K562 (cell line): ENCODE measurements at regions not wholly inside any gene's neighbourhood (a gene's known extent, or its start where the extent isn't known, plus 50 kb on each side); places are given as distances from the start of the nearest gene placed in this dataset.

Source experiments
- ATAC-seq: fragments of 200-7000 bp; cut with Tn5 transposase; 3 replicates; pipeline ENCODE4 v1.9.1; 2020; ENCODE audit warnings: moderate library complexity
- BruUV-seq: library from RNA; stranded (reverse); fragments of 400-500 nt; replicated peaks from 2 replicates; lab custom pipeline; 2021; lab: Mats Ljungman, UMichigan
- CTCF ChIA-PET: fragments of 300-600 bp; formaldehyde crosslinking; extraction: SDS; loops from one replicate; lab custom pipeline; 2021; ENCODE audit warnings: low intra/inter-chr PET ratio; lab: Yijun Ruan, JAX
- POLR2A ChIA-PET: fragments of 300-600, 350-650 bp; sonication (Branson Sonifier 250); formaldehyde crosslinking; extraction: SDS; loops from one replicate; lab custom pipeline; 2021; ENCODE audit warnings: antibody characterized with exemption, inconsistent platforms; lab: Yijun Ruan, JAX
- DNase-seq, 4 experiments: peaks; one replicate each; pipeline versions ENCODE4 v3.0.0 to v3.0.0-alpha.2; 2011 to 2018; ENCODE audit warnings: low spot score in 3 of 4, mixed read lengths in 3 of 4; ENCODE audit errors: extremely low read depth in 1 of 4
- FAIRE-seq: peaks from 2 replicates; lab custom pipeline; 2011; peaks lifted over from hg19 to GRCh38; lab: Jason Lieb, UNC
- H2AFZ ChIP-seq: 2 replicates; pipeline ENCODE4 v1.6.0; 2011; ENCODE audit warnings: low read depth, low read length, control low read depth, inconsistent platforms
- H3K27ac ChIP-seq: fragments of 200-600 bp; 3 replicates; pipeline ENCODE4 v1.8.0; 2011; ENCODE audit warnings: low read depth, mild to moderate bottlenecking, control low read depth, inconsistent platforms, low read length, moderate library complexity, mixed read lengths; ENCODE audit errors: extremely low read depth
- H3K27me3 ChIP-seq, 2 experiments: fragments of 300-600 bp in 1 of 2; 2 replicates in 1 of 2; 3 replicates in 1 of 2; pipeline versions ENCODE4 v1.6.0 to v1.8.0; 2011; ENCODE audit warnings: inconsistent platforms in 2 of 2, low read length in 2 of 2, mild to moderate bottlenecking in 1 of 2, mixed read lengths in 1 of 2, moderate library complexity in 1 of 2; ENCODE audit not compliant: control insufficient read depth in 2 of 2, insufficient read depth in 2 of 2
- H3K36me3 ChIP-seq: fragments of 300-600 bp; 3 replicates; pipeline ENCODE4 v1.8.0; 2011; ENCODE audit warnings: mild to moderate bottlenecking, low read length, inconsistent platforms; ENCODE audit not compliant: control insufficient read depth, insufficient read depth
- H3K4me1 ChIP-seq, 2 experiments: fragments of 200-600 bp in 1 of 2; replicated peaks in 1 of 2; 2 replicates in 1 of 2; 3 replicates in 1 of 2; pipeline versions ENCODE4 v1.5.1 to v1.8.0; 2011; ENCODE audit warnings: inconsistent platforms in 2 of 2, low read length in 2 of 2, mild to moderate bottlenecking in 1 of 2, mixed read lengths in 1 of 2, moderate library complexity in 1 of 2; ENCODE audit not compliant: control insufficient read depth in 2 of 2, insufficient read depth in 2 of 2
- H3K4me2 ChIP-seq: 2 replicates; pipeline ENCODE4 v1.6.1; 2011; ENCODE audit warnings: low read length, control low read depth, inconsistent platforms, mixed read lengths; ENCODE audit not compliant: insufficient read depth
- H3K4me3 ChIP-seq: fragments of 200-600 bp; sonication (generic), shearing (Covaris generic); 2 replicates; pipeline ENCODE4 v1.5.1; 2016; ENCODE audit warnings: control low read depth, inconsistent platforms
- H3K79me2 ChIP-seq: fragments of 200-600 bp; 3 replicates; pipeline ENCODE4 v1.8.0; 2011; ENCODE audit warnings: low read length, inconsistent platforms; ENCODE audit not compliant: control insufficient read depth, insufficient read depth
- H3K9ac ChIP-seq, 2 experiments: 2 replicates each; pipeline versions ENCODE4 v1.6.0 to v1.6.1; 2011; ENCODE audit warnings: low read depth in 2 of 2, low read length in 2 of 2, control low read depth in 1 of 2, inconsistent platforms in 1 of 2, mild to moderate bottlenecking in 1 of 2, mixed read lengths in 1 of 2; ENCODE audit not compliant: insufficient read depth in 1 of 2
- H3K9me1 ChIP-seq: one replicate; pipeline ENCODE4 v1.6.0; 2011; ENCODE audit warnings: inconsistent platforms, mild to moderate bottlenecking, low read length, moderate library complexity; ENCODE audit not compliant: control insufficient read depth, insufficient read depth
- H3K9me3 ChIP-seq: replicated peaks from 2 replicates; pipeline ENCODE4 v1.5.1; 2011; ENCODE audit warnings: low read depth, low read length, inconsistent platforms; ENCODE audit not compliant: control insufficient read depth, insufficient read depth
- H4K20me1 ChIP-seq: replicated peaks from 2 replicates; pipeline ENCODE4 v1.6.1; 2011; ENCODE audit warnings: low read length, inconsistent platforms, mixed read lengths; ENCODE audit not compliant: control insufficient read depth, insufficient read depth
- MECOM ChIP-seq: fragments of 250-450 bp; sonication (Bioruptor Pico); IDR thresholded peaks from 2 replicates; pipeline ENCODE4 v1.8.0; 2022; ENCODE audit warnings: inconsistent platforms
- POLR2AphosphoS2 ChIP-seq: IDR thresholded peaks from 2 replicates; pipeline ENCODE4 v1.6.1; 2012; ENCODE audit warnings: low read length, improper control_type of control experiment
- U2AF2 ChIP-seq: fragments of 200-400 bp; formaldehyde crosslinking; optimal IDR thresholded peaks from 2 replicates; pipeline ENCODE3; 2017; ENCODE audit warnings: low read depth, mild to moderate bottlenecking, low read length
- ZBTB26 ChIP-seq: fragments of 450-650 bp; formaldehyde crosslinking; IDR thresholded peaks from 2 replicates; pipeline ENCODE4 v1.4.0; 2022; ENCODE audit warnings: missing genetic modification characterization
- WGBS: fragments of 100-300 bp; shearing (Covaris generic); methylation state at CpG from one replicate; pipeline ENCODE4 v1.1.6; 2016; ENCODE audit warnings: low coverage, mixed read lengths; ENCODE audit not compliant: insufficient coverage; ENCODE audit errors: missing lambda C conversion rate; 5-methylcytosine and 5-hydroxymethylcytosine counted together
- in situ Hi-C: fragments of 300-500 bp; cut with MboI; formaldehyde crosslinking; loops from 4 replicates; pipeline ENCODE4 v1.15.0; 2018; ENCODE audit warnings: inconsistent platforms, mixed read lengths
- intact Hi-C: fragments of 100-400 bp; cut with micrococcal nuclease; formaldehyde crosslinking; loops from 2 replicates; pipeline ENCODE4 v1.14.2; 2022
- TF ChIP-seq, protein P1 (sequence below): sonication (generic); IDR thresholded peaks from 2 replicates; pipeline ENCODE4 v1.6.1; 2016

- H3K27ac ChIP-seq, result no peak overlapping the region
- H3K9me3 ChIP-seq, result no peaks in the 10 kb centered on the region
- TF ChIP-seq, protein P1, sequence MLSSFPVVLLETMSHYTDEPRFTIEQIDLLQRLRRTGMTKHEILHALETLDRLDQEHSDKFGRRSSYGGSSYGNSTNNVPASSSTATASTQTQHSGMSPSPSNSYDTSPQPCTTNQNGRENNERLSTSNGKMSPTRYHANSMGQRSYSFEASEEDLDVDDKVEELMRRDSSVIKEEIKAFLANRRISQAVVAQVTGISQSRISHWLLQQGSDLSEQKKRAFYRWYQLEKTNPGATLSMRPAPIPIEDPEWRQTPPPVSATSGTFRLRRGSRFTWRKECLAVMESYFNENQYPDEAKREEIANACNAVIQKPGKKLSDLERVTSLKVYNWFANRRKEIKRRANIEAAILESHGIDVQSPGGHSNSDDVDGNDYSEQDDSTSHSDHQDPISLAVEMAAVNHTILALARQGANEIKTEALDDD, result no peak
- TF ChIP-seq U2AF2, result no peak
- no peaks in the 10 kb centered on the region for H3K36me3 ChIP-seq
- no peak overlapping the region for H3K4me3 ChIP-seq
- no peak overlapping the region for H2AFZ ChIP-seq
- ATAC-seq, result no peak
- no peaks in the 10 kb centered on the region for H3K79me2 ChIP-seq
- in situ Hi-C loops (no loop called here), intact Hi-C loops (no loop called here)
- no TSS peak for BruUV-seq
- 7% methylated on average over 7 of the region's 7 CpGs for WGBS
- no peaks in the 10 kb centered on the region for H3K4me1 ChIP-seq
- H3K27me3 ChIP-seq, result no peaks in the 10 kb centered on the region
- no peaks in the 10 kb centered on the region for H3K9me1 ChIP-seq
- CTCF ChIA-PET, result no interaction called here
- POLR2A ChIA-PET, result no interaction called here
- FAIRE-seq, result no peak
- H3K9ac ChIP-seq, result no peak overlapping the region
- H4K20me1 ChIP-seq, result no peaks in the 10 kb centered on the region
- H3K4me2 ChIP-seq, result no peak overlapping the region
- DNase-seq, result no peak
Observed at GRCh38 chr5:165138236-165138635, 1632.8 kb downstream of the MAT2B start.

- POLR2A ChIA-PET, result no interaction called here
- Histone ChIP-seq H3K27me3 (no peaks in the 10 kb centered on the region), H3K9ac (no peak overlapping the region), H3K4me1 (no peaks in the 10 kb centered on the region), H3K36me3 (no peaks in the 10 kb centered on the region), H2AFZ (no peak overlapping the region), H3K79me2 (no peaks in the 10 kb centered on the region), H3K27ac (no peak overlapping the region), H3K4me2 (no peak overlapping the region), H3K9me3 (no peaks in the 10 kb centered on the region), H4K20me1 (no peaks in the 10 kb centered on the region)
- in situ Hi-C loops (no loop called here), intact Hi-C loops (no loop called here)
- DNase-seq (no peak), ATAC-seq (no peak), FAIRE-seq (no peak)
- WGBS, result 2% methylated on average over 3 of the region's 3 CpGs
- BruUV-seq, result no TSS peak
- CTCF ChIA-PET, result no interaction called here
- TF ChIP-seq ZBTB26 (CRISPR knock-in tag), result no peak
- no peak for TF ChIP-seq POLR2AphosphoS2
- TF ChIP-seq MECOM (CRISPR knock-in tag), result no peak
- TF ChIP-seq, all 486 proteins: peak for 0
- Histone ChIP-seq H3K9me1 (no peaks in the 10 kb centered on the region), H3K4me3 (no peak overlapping the region)
Observed at GRCh38 chr5:165139262-165139661, 1633.8 kb downstream of the MAT2B start.
